AG09319 (cell line): ENCODE measurements at regions not wholly inside any gene's neighbourhood (a gene's known extent, or its start where the extent isn't known, plus 50 kb on each side); places are given as distances from the start of the nearest gene placed in this dataset.
"Not testable (repeated sequence)": the region's sequence is repeated elsewhere in the genome, so short reads cannot be mapped to it uniquely, and the experiment has no call there.

Experiments used
- DNase-seq: peaks from one replicate; pipeline ENCODE4 v3.0.0-alpha.2; 2010; ENCODE audit warnings: low read depth; ENCODE audit errors: extremely low read depth
- TF ChIP-seq, protein P1 (sequence below): IDR thresholded peaks from 2 replicates; pipeline ENCODE4 v1.5.1; 2011; ENCODE audit warnings: low read depth, mild to moderate bottlenecking, inconsistent platforms, low read length, moderate library complexity

DNA sequence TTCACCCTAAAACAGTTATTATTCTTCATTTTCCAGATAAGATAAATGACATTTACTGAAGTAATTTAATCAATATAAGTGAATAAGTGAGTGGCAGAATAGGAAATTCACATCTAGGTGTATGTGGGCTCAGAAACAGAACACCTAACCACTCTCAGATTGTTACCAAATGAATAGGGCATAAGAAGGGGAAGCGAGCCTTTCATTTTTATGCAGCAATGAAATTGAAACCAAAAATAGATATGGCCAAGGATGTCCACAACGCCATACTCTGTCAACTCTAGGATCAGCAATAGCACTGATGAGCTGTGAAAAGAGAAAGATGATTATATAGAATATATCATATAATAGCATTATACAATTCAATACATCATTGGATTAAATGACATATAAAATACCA lies 398.1 kb upstream of the API5 start:
- no peak for DNase-seq
- TF ChIP-seq, protein P1, sequence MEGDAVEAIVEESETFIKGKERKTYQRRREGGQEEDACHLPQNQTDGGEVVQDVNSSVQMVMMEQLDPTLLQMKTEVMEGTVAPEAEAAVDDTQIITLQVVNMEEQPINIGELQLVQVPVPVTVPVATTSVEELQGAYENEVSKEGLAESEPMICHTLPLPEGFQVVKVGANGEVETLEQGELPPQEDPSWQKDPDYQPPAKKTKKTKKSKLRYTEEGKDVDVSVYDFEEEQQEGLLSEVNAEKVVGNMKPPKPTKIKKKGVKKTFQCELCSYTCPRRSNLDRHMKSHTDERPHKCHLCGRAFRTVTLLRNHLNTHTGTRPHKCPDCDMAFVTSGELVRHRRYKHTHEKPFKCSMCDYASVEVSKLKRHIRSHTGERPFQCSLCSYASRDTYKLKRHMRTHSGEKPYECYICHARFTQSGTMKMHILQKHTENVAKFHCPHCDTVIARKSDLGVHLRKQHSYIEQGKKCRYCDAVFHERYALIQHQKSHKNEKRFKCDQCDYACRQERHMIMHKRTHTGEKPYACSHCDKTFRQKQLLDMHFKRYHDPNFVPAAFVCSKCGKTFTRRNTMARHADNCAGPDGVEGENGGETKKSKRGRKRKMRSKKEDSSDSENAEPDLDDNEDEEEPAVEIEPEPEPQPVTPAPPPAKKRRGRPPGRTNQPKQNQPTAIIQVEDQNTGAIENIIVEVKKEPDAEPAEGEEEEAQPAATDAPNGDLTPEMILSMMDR, result no peak

DNA sequence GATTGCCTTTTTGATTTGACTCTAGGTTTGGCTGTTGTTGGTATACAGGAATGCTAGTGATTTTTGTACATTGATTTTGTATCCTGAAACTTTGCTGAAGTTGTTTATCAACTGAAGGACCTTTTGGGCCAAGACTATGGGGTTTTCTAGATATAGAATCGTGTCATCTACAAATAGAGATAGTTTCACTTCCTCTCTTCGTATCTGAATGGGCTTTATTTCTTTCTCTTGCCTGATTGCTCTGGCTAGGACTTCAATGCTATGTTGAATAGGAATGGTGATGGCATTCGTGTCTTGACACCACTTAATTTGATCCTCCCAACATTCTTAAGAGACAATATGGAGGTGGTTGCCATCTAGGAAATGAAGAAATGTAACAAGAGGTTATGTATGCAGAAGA lies 388.1 kb upstream of the API5 start:
- DNase-seq, result no peak
- TF ChIP-seq, protein P1, result no peak

DNA sequence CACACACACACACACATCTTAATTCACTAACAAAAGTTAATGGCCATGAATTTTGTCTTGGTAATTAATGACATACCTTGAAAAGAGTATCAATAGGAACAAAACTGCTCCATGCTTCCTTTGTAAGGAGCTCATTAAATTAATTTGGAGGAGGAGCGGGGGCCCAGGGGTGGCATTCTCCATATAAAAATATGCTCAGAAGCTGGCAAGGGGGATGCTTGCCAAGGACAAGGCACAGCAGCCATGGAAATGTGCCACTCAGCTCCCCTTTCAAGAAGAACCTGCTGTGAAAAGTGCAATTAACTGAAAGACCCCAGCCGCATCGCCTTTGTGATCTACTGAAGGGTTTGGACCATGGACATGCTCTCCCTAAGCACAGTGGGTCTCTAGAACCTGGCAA lies 385.9 kb upstream of the API5 start:
- TF ChIP-seq, protein P1, result no peak
- no peak for DNase-seq

GRCh38 chr11:42947405-42947804 lies 364.4 kb upstream of the API5 start:
- no peak for DNase-seq
- TF ChIP-seq, protein P1, result no peak

GRCh38 chr11:42949738-42950376 lies 361.9 kb upstream of the API5 start:
- not testable (repeated sequence) for DNase-seq

- DNase-seq, result no peak
- TF ChIP-seq, protein P1, result no peak
Measured at GRCh38 chr11:42951266-42951665, 360.5 kb upstream of the API5 start.

DNA sequence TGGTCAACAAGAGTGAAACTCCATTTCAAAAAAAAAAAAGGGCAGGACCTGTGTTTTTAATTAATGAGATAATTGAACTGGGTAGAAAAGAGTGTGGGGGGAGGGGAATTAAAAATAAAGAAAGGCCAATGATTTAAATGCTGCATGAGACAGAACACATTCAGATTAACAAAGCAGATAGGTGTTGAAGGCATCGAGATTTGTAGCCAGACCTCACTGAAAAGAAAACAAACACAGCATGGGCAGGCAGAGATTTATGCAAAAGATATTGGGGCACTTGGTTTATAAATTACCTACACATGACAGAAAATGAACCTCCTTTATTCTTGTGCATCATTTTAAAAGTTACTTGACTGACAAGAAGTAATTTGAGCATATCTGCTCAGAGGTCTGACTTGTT lies 354.0 kb upstream of the API5 start:
- TF ChIP-seq, protein P1, result no peak
- no peak for DNase-seq

- DNase-seq, result no peak
- TF ChIP-seq, protein P1, result no peak
Measured at GRCh38 chr11:42958635-42959034, 353.2 kb upstream of the API5 start.
